Endodermal cell (in vitro differentiated cells): ENCODE measurements at regions not wholly inside any gene's neighbourhood (a gene's known extent, or its start where the extent isn't known, plus 50 kb on each side); places are given as distances from the start of the nearest gene placed in this dataset.

Experiments
- DNase-seq: peaks from one replicate; pipeline ENCODE4 v3.0.0-alpha.2; 2017
- H3K27ac ChIP-seq: 2 replicates; pipeline ENCODE4 v1.5.1; 2013; ENCODE audit warnings: mild to moderate bottlenecking, low read depth, low read length, moderate library complexity
- H3K27me3 ChIP-seq: 2 replicates; pipeline ENCODE4 v1.6.1; 2013; ENCODE audit warnings: mild to moderate bottlenecking, low read length, moderate library complexity; ENCODE audit not compliant: insufficient read depth, control insufficient read depth, poor library complexity, severe bottlenecking
- H3K36me3 ChIP-seq: 2 replicates; pipeline ENCODE4 v1.7.0; 2013; ENCODE audit warnings: mild to moderate bottlenecking, low read length, moderate library complexity; ENCODE audit not compliant: control insufficient read depth, insufficient read depth
- H3K4me1 ChIP-seq: one replicate; pipeline ENCODE4 v1.7.0; 2013; ENCODE audit warnings: low read length; ENCODE audit not compliant: control insufficient read depth, insufficient read depth
- H3K4me3 ChIP-seq: 2 replicates; pipeline ENCODE4 v1.5.1; 2013; ENCODE audit warnings: mild to moderate bottlenecking, low read length, moderate library complexity
- H3K9ac ChIP-seq: 2 replicates; pipeline ENCODE4 v1.6.1; 2013; ENCODE audit warnings: mild to moderate bottlenecking, low read length, moderate library complexity; ENCODE audit not compliant: poor library complexity, severe bottlenecking; ENCODE audit errors: extremely low read depth
- H3K9me3 ChIP-seq: 2 replicates; pipeline ENCODE4 v1.6.1; 2013; ENCODE audit warnings: mild to moderate bottlenecking, low read length, moderate library complexity; ENCODE audit not compliant: control insufficient read depth
- H3K27ac Mint-ChIP-seq: 2 replicates; pipeline ENCODE4 v1.8.0; 2020; ENCODE audit warnings: mixed read lengths
- H3K27me3 Mint-ChIP-seq: 2 replicates; pipeline ENCODE4 v1.8.0; 2021; ENCODE audit warnings: mild to moderate bottlenecking, mixed read lengths; ENCODE audit not compliant: insufficient read depth
- H3K36me3 Mint-ChIP-seq: 2 replicates; pipeline ENCODE4 v1.8.0; 2020; ENCODE audit warnings: low read depth, mixed read lengths
- H3K4me1 Mint-ChIP-seq: 2 replicates; pipeline ENCODE4 v1.8.0; 2020; ENCODE audit warnings: mixed read lengths
- H3K4me3 Mint-ChIP-seq: 2 replicates; pipeline ENCODE4 v1.8.0; 2020; ENCODE audit warnings: mild to moderate bottlenecking, moderate library complexity, mixed read lengths
- H3K9me3 Mint-ChIP-seq: 2 replicates; pipeline ENCODE4 v1.8.0; 2020; ENCODE audit warnings: mild to moderate bottlenecking, mixed read lengths
- CTCF ChIP-seq: fragments of 200-600 bp; sonication (generic); conservative IDR thresholded peaks from 2 replicates; pipeline ENCODE4 v1.5.0; 2021; ENCODE audit warnings: antibody characterized with exemption, mild to moderate bottlenecking
- WGBS, 2 experiments: methylation state at CpG; one replicate each; pipeline versions ENCODE4 v1.1.5 to v1.1.7; 2013; ENCODE audit warnings: missing lambda C conversion rate in 2 of 2, mixed read lengths in 1 of 2; ENCODE audit not compliant: insufficient coverage in 1 of 2, insufficient read length in 1 of 2; 5-methylcytosine and 5-hydroxymethylcytosine counted together

- Histone ChIP-seq H3K27ac (no peak overlapping the region), H3K9me3 (no peaks in the 10 kb centered on the region), H3K9ac (no peak overlapping the region), H3K27me3 (no peaks in the 10 kb centered on the region), H3K4me3 (no peak overlapping the region), H3K4me1 (peaks cover 4% of the 10 kb centered on the region), H3K36me3 (no peaks in the 10 kb centered on the region)
- DNase-seq = no peak
- no peak for TF ChIP-seq CTCF
- H3K27ac Mint-ChIP-seq = no peak overlapping the region
- H3K36me3 Mint-ChIP-seq = no peaks in the 10 kb centered on the region
- H3K9me3 Mint-ChIP-seq = no peaks in the 10 kb centered on the region
- H3K4me1 Mint-ChIP-seq = no peaks in the 10 kb centered on the region
- H3K27me3 Mint-ChIP-seq = no peaks in the 10 kb centered on the region
- 100% methylated on average over 1 to 2 of the region's 2 CpGs for WGBS, 2 experiments
- no peak overlapping the region for H3K4me3 Mint-ChIP-seq
These were observed 53.9 kb upstream of the RORB start for GRCh38 chr9:74443036-74443750.

GRCh38 chr9:74444369-74444768 lies 52.8 kb upstream of the RORB start:
- Histone ChIP-seq H3K27ac (no peak overlapping the region), H3K9ac (no peak overlapping the region), H3K4me3 (no peak overlapping the region), H3K36me3 (no peaks in the 10 kb centered on the region), H3K9me3 (no peaks in the 10 kb centered on the region), H3K27me3 (no peaks in the 10 kb centered on the region), H3K4me1 (peaks cover 4% of the 10 kb centered on the region)
- no peaks in the 10 kb centered on the region for H3K9me3 Mint-ChIP-seq
- no peak overlapping the region for H3K4me3 Mint-ChIP-seq
- TF ChIP-seq CTCF = no peak
- H3K27me3 Mint-ChIP-seq = no peaks in the 10 kb centered on the region
- H3K27ac Mint-ChIP-seq = no peak overlapping the region
- DNase-seq = no peak
- no peaks in the 10 kb centered on the region for H3K4me1 Mint-ChIP-seq
- WGBS, 2 experiments = 93 to 100% methylated on average over 1 to 6 of the region's 6 CpGs
- no peaks in the 10 kb centered on the region for H3K36me3 Mint-ChIP-seq
